IMR-90 (cell line): ENCODE measurements at regions not wholly inside any gene's neighbourhood (a gene's known extent, or its start where the extent isn't known, plus 50 kb on each side); places are given as distances from the start of the nearest gene placed in this dataset.

Experiments
- ATAC-seq: fragments of 200-7000 bp; cut with Tn5 transposase; 2 replicates; pipeline ENCODE4 v1.9.1; 2020; ENCODE audit warnings: low read depth, mild to moderate bottlenecking, moderate library complexity
- BruUV-seq: library from RNA; stranded (reverse); fragments of 400-500 nt; replicated peaks from 2 replicates; lab custom pipeline; 2021; lab: Mats Ljungman, UMichigan
- CTCF ChIA-PET: fragments of 300-600 bp; formaldehyde crosslinking; extraction: SDS; loops from one replicate; lab custom pipeline; 2021; ENCODE audit warnings: antibody characterized with exemption; lab: Yijun Ruan, JAX
- POLR2A ChIA-PET: fragments of 300-600 bp; sonication (Branson Sonifier 250); formaldehyde crosslinking; loops from one replicate; lab custom pipeline; 2022; ENCODE audit warnings: antibody characterized with exemption; ENCODE audit not compliant: unreplicated experiment; lab: Charles Lee
- DNase-seq: peaks from one replicate; pipeline ENCODE4 v3.0.0; 2013
- H2AFZ ChIP-seq: replicated peaks from 2 replicates; pipeline ENCODE3; 2013; ENCODE audit warnings: low read length, mild to moderate bottlenecking; ENCODE audit not compliant: poor library complexity
- H2AK5ac ChIP-seq: 2 replicates; pipeline ENCODE4 v1.6.1; 2013; ENCODE audit warnings: low read depth, low read length, inconsistent platforms
- H2AK9ac ChIP-seq: replicated peaks from 2 replicates; pipeline ENCODE3; 2013; ENCODE audit warnings: mild to moderate bottlenecking, low read depth, low read length, moderate library complexity; ENCODE audit not compliant: poor library complexity
- H2BK120ac ChIP-seq: 2 replicates; pipeline ENCODE4 v1.6.1; 2013; ENCODE audit warnings: low read depth, low read length, inconsistent platforms
- H2BK15ac ChIP-seq: 3 replicates; pipeline ENCODE4 v1.6.1; 2013; ENCODE audit warnings: low read depth, low read length, inconsistent platforms
- H2BK20ac ChIP-seq: 2 replicates; pipeline ENCODE4 v1.6.1; 2013; ENCODE audit warnings: low read depth, mild to moderate bottlenecking, inconsistent platforms, low read length, moderate library complexity
- H2BK5ac ChIP-seq: 2 replicates; pipeline ENCODE4 v1.6.1; 2013; ENCODE audit warnings: mild to moderate bottlenecking, low read depth, low read length, inconsistent platforms; ENCODE audit not compliant: poor library complexity, severe bottlenecking
- H3K14ac ChIP-seq: replicated peaks from 2 replicates; pipeline ENCODE4 v1.6.1; 2013; ENCODE audit warnings: low read depth, low read length, inconsistent platforms
- H3K18ac ChIP-seq: 2 replicates; pipeline ENCODE4 v1.6.1; 2013; ENCODE audit warnings: low read depth, low read length, control low read depth
- H3K23ac ChIP-seq: 2 replicates; pipeline ENCODE4 v1.6.1; 2013; ENCODE audit warnings: low read depth, low read length, inconsistent platforms
- H3K27ac ChIP-seq: 2 replicates; pipeline ENCODE4 v1.5.1; 2013; ENCODE audit warnings: mild to moderate bottlenecking, control low read depth, low read length; ENCODE audit not compliant: insufficient read depth
- H3K27me3 ChIP-seq: 2 replicates; pipeline ENCODE4 v1.6.1; 2013; ENCODE audit warnings: low read length; ENCODE audit not compliant: control insufficient read depth, insufficient read depth
- H3K36me3 ChIP-seq: 2 replicates; pipeline ENCODE4 v1.6.1; 2013; ENCODE audit warnings: low read length, mixed read lengths; ENCODE audit not compliant: control insufficient read depth, insufficient read depth
- H3K4ac ChIP-seq: 2 replicates; pipeline ENCODE4 v1.6.1; 2013; ENCODE audit warnings: low read depth, low read length, inconsistent platforms
- H3K4me1 ChIP-seq: 2 replicates; pipeline ENCODE4 v1.6.1; 2013; ENCODE audit warnings: low read length, mixed read lengths; ENCODE audit not compliant: control insufficient read depth, insufficient read depth
- H3K4me2 ChIP-seq: 2 replicates; pipeline ENCODE4 v1.6.1; 2013; ENCODE audit warnings: low read depth, mild to moderate bottlenecking, control low read depth, low read length, moderate library complexity
- H3K4me3 ChIP-seq: 2 replicates; pipeline ENCODE4 v1.5.1; 2013; ENCODE audit warnings: low read depth, mild to moderate bottlenecking, control low read depth, low read length, moderate library complexity; ENCODE audit not compliant: insufficient read depth
- H3K56ac ChIP-seq: 2 replicates; pipeline ENCODE4 v1.6.1; 2013; ENCODE audit warnings: low read length, inconsistent platforms; ENCODE audit not compliant: insufficient read depth; ENCODE audit errors: extremely low read depth
- H3K79me1 ChIP-seq, 2 experiments: 2 replicates each; pipeline ENCODE4 v1.6.1; 2013; ENCODE audit warnings: low read length in 2 of 2, inconsistent platforms in 1 of 2, low read depth in 1 of 2
- H3K9ac ChIP-seq: 2 replicates; pipeline ENCODE4 v1.6.1; 2013; ENCODE audit warnings: low read depth, low read length, control low read depth
- H3K9me1 ChIP-seq: 2 replicates; pipeline ENCODE4 v1.6.1; 2013; ENCODE audit warnings: low read length, inconsistent platforms; ENCODE audit not compliant: insufficient read depth
- H3K9me3 ChIP-seq: 2 replicates; pipeline ENCODE4 v1.6.1; 2013; ENCODE audit warnings: low read length; ENCODE audit not compliant: control insufficient read depth, insufficient read depth
- H4K20me1 ChIP-seq: 2 replicates; pipeline ENCODE4 v1.6.1; 2013; ENCODE audit warnings: low read length, inconsistent platforms; ENCODE audit not compliant: insufficient read depth
- H4K5ac ChIP-seq: 2 replicates; pipeline ENCODE4 v1.6.1; 2013; ENCODE audit warnings: mild to moderate bottlenecking, low read depth, low read length, control low read depth
- H4K8ac ChIP-seq, 2 experiments: 2 replicates each; pipeline ENCODE4 v1.6.1; 2013; ENCODE audit warnings: low read depth in 2 of 2, low read length in 2 of 2, control low read depth in 1 of 2, inconsistent platforms in 1 of 2
- H4K91ac ChIP-seq: 2 replicates; pipeline ENCODE4 v1.6.1; 2013; ENCODE audit warnings: low read depth, low read length, inconsistent platforms; ENCODE audit not compliant: insufficient read depth
- CEBPB ChIP-seq: IDR thresholded peaks from 2 replicates; pipeline ENCODE4 v1.6.1; 2012; ENCODE audit warnings: low read depth, low read length, improper control_type of control experiment
- FOS ChIP-seq: fragments of 150-350 bp; IDR thresholded peaks from 2 replicates; pipeline ENCODE4 v1.6.1; 2016; ENCODE audit warnings: low read depth, low read length
- POLR2A ChIP-seq: IDR thresholded peaks from 2 replicates; pipeline ENCODE4 v1.6.1; 2012; ENCODE audit warnings: mild to moderate bottlenecking, low read depth, low read length
- SMC3 ChIP-seq: fragments of 150-350 bp; IDR thresholded peaks from 2 replicates; pipeline ENCODE4 v1.6.1; 2016; ENCODE audit warnings: low read depth, mild to moderate bottlenecking, antibody characterized with exemption, low read length, moderate library complexity
- WGBS, 2 experiments: methylation state at CpG; one replicate each; pipeline versions ENCODE4 v1.1.5 to v1.1.7; 2013; ENCODE audit warnings: missing lambda C conversion rate in 2 of 2; ENCODE audit not compliant: insufficient read length in 1 of 2; ENCODE audit errors: extremely low coverage in 2 of 2; 5-methylcytosine and 5-hydroxymethylcytosine counted together
- dilution Hi-C: fragments of 300-500 bp; cut with HindIII; formaldehyde crosslinking; loops from one replicate; pipeline ENCODE4 v1.14.3; 2018; ENCODE audit warnings: low sequenced_read_pairs; ENCODE audit not compliant: unreplicated experiment
- in situ Hi-C: fragments of 300-500 bp; cut with MboI; formaldehyde crosslinking; loops from 3 replicates; pipeline ENCODE4 v1.14.3; 2019; ENCODE audit warnings: low sequenced_read_pairs, inconsistent platforms, mixed read lengths
- intact Hi-C: fragments of 100-400 bp; cut with micrococcal nuclease; formaldehyde crosslinking; loops from 2 replicates; pipeline ENCODE4 v1.10.0; 2022

DNA sequence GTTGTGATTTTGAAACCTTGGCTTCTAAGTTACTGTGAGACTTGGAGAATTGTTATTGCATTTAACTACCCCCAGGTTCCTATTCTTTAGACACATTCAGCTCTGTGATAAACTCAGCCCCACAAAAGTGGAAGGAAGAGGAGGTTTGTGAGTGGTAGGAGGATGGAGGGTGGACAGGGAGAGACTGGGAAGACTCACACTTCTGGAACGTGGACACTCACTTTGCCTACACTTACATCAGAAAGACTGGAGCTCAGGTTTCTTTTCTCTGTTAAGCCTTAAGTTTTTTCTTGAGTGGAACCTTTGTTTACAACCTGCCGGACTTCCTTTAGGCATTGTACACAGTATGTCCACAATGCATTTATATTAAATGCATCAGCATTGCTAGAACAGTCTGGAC is 99.0 kb downstream of the AREG start:
- DNase-seq (peak; percentile 88), ATAC-seq (peak; percentile 82)
- POLR2A ChIA-PET = no interaction called here

More for the DNA sequence above, 99.0 kb downstream of the AREG start:
- Histone ChIP-seq H3K4ac (peak overlapping the region; percentile 71), H2AK5ac (no peak overlapping the region), H4K20me1 (no peaks in the 10 kb centered on the region), H3K27me3 (no peaks in the 10 kb centered on the region), H3K36me3 (no peaks in the 10 kb centered on the region), H2BK15ac (0 out of 3 replicates have a peak overlapping the region, but pooled peaks have one; percentile 61), H3K79me1 (no peaks in the 10 kb centered on the region), H4K5ac (peak overlapping the region; percentile 61; the same call in 1 of the 2 replicates), H4K91ac (peak overlapping the region; percentile 67; the same call in 1 of the 2 replicates), H2AK9ac (no peak overlapping the region), H2AFZ (peak overlapping the region; percentile 16), H3K23ac (no peak overlapping the region), H3K9ac (no peak overlapping the region), H4K8ac (peak overlapping the region; percentile 30 to 85; a peak in 3 of 4 replicates), H2BK20ac (peak overlapping the region; percentile 66), H3K9me1 (peaks cover 5% of the 10 kb centered on the region; the same call in 1 of the 2 replicates), H3K4me3 (no peak overlapping the region), H3K56ac (peak overlapping the region; percentile 12; the same call in 1 of the 2 replicates), H3K4me2 (peak overlapping the region; percentile 79; the same call in 1 of the 2 replicates), H2BK120ac (peak overlapping the region; percentile 88), H3K14ac (peak overlapping the region; percentile 26; the same call in 1 of the 2 replicates), H2BK5ac (peak overlapping the region; percentile 73), H3K27ac (no peak overlapping the region; the same call in 1 of the 2 replicates), H3K9me3 (no peaks in the 10 kb centered on the region), H3K4me1 (peaks cover 14% of the 10 kb centered on the region), H3K18ac (peak overlapping the region; percentile 77)
- CTCF ChIA-PET = interaction anchor here (1.3 to 1.9 kb wide), 2 partner anchors 11 to 12 kb away, joined by 4 to 11 read pairs; no protein-coding TSS in a partner anchor
- in situ Hi-C loops (no loop called here), intact Hi-C loops (no loop called here), dilution Hi-C loops (no loop called here)
- WGBS, 2 experiments = no CpG with 5 or more reads among the region's 2 CpGs
- BruUV-seq = no TSS peak
- TF ChIP-seq SMC3 (no peak), FOS (peak; percentile 30; the same call in 1 of the 2 replicates), POLR2A (no peak), CEBPB (peak; percentile 85)
